HCT116 (cell line): ENCODE measurements at regions not wholly inside any gene's neighbourhood (a gene's known extent, or its start where the extent isn't known, plus 50 kb on each side); places are given as distances from the start of the nearest gene placed in this dataset.

Experiments
- EGR1 ChIP-seq: IDR thresholded peaks from 2 replicates; pipeline ENCODE4 v1.6.1; 2012; ENCODE audit warnings: low read depth
- EZH2 ChIP-seq: fragments of 200-600 bp; sonication (generic); IDR thresholded peaks from 2 replicates; pipeline ENCODE4 v1.6.1; 2017; ENCODE audit warnings: antibody characterized with exemption, mixed run types
- EZH2phosphoT487 ChIP-seq: fragments of 200-600 bp; IDR thresholded peaks from 2 replicates; pipeline ENCODE4 v1.6.1; 2018; ENCODE audit warnings: antibody characterized with exemption, borderline replicate concordance
- FOSL1 ChIP-seq: IDR thresholded peaks from 2 replicates; pipeline ENCODE4 v1.6.1; 2012; ENCODE audit warnings: low read depth
- POLR2A ChIP-seq: IDR thresholded peaks from 2 replicates; pipeline ENCODE4 v1.7.0; 2011; ENCODE audit warnings: borderline replicate concordance; ENCODE audit not compliant: insufficient read depth, insufficient read length; ENCODE audit errors: extremely low read depth
- POLR2AphosphoS5 ChIP-seq: IDR thresholded peaks from 2 replicates; pipeline ENCODE4 v1.6.1; 2011; ENCODE audit warnings: mild to moderate bottlenecking, low read depth, low read length, moderate library complexity
- RAD21 ChIP-seq: IDR thresholded peaks from 2 replicates; pipeline ENCODE4 v1.6.1; 2012; ENCODE audit warnings: low read depth, mild to moderate bottlenecking
- YY1 ChIP-seq: IDR thresholded peaks from 2 replicates; pipeline ENCODE4 v1.6.1; 2011; ENCODE audit warnings: low read length, low read depth, moderate library complexity, mild to moderate bottlenecking; ENCODE audit not compliant: insufficient replicate concordance; ENCODE audit errors: extremely low read depth
- ZFX ChIP-seq: fragments of 450-650 bp; IDR thresholded peaks from 2 replicates; pipeline ENCODE4 v1.6.1; 2017
- ZNF274 ChIP-seq: fragments of 200-500 bp; sonication (Bioruptor generic); IDR thresholded peaks from 2 replicates; pipeline ENCODE4 v1.6.1; 2014; ENCODE audit warnings: mild to moderate bottlenecking, low read depth, low read length, inconsistent platforms
- TF ChIP-seq, protein P1 (sequence below), 3 experiments: fragments of 200-600 bp in 1 of 3; sonication (generic) in 1 of 3; IDR thresholded peaks in 2 of 3; conservative IDR thresholded peaks in 1 of 3; 2 replicates each; pipeline ENCODE4 v1.5.1; 2012 to 2017; ENCODE audit warnings: low read depth in 2 of 3, low read length in 2 of 3, antibody characterized with exemption in 1 of 3, borderline replicate concordance in 1 of 3, control low read depth in 1 of 3, mild to moderate bottlenecking in 1 of 3, mixed read lengths in 1 of 3, mixed run types in 1 of 3, moderate library complexity in 1 of 3; ENCODE audit not compliant: insufficient read depth in 1 of 3
- TF ChIP-seq, protein P2 (sequence below): IDR thresholded peaks from 2 replicates; pipeline ENCODE4 v1.6.1; 2012
- TF ChIP-seq, protein P3 (sequence below): IDR thresholded peaks from 2 replicates; pipeline ENCODE4 v1.6.1; 2012; ENCODE audit warnings: low read depth

DNA sequence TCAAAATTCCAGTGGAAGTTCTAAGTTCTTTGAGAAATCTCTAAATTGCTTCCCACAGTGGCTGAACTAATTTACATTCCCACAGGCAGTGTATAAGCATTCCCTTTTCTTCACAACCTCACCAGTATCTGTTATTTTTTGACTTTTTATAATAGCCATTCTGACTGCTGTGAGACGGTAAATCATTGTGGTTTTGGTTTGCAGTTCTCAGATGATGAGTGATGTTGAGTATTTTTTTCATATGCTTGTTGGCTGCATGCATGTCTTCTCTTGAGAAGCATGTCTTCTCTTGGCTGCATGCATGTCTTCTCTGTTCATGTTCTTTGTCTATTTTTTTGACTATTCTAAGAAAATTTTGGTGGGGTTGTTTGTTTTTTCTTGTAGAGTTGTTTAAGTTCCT, 499.6 kb upstream of the CCDC54 start:
- TF ChIP-seq POLR2A, result no peak
- TF ChIP-seq, protein P1, sequence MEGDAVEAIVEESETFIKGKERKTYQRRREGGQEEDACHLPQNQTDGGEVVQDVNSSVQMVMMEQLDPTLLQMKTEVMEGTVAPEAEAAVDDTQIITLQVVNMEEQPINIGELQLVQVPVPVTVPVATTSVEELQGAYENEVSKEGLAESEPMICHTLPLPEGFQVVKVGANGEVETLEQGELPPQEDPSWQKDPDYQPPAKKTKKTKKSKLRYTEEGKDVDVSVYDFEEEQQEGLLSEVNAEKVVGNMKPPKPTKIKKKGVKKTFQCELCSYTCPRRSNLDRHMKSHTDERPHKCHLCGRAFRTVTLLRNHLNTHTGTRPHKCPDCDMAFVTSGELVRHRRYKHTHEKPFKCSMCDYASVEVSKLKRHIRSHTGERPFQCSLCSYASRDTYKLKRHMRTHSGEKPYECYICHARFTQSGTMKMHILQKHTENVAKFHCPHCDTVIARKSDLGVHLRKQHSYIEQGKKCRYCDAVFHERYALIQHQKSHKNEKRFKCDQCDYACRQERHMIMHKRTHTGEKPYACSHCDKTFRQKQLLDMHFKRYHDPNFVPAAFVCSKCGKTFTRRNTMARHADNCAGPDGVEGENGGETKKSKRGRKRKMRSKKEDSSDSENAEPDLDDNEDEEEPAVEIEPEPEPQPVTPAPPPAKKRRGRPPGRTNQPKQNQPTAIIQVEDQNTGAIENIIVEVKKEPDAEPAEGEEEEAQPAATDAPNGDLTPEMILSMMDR (IDR thresholded peaks at IDR 0.05 in 2 of 3, conservative IDR thresholded peaks at IDR 0.05 in 1 of 3; ENCODE audit: borderline replicate concordance in 1 of 3, insufficient read depth in 1 of 3, low read depth in 2 of 3, low read length in 2 of 3), result no peak
- no peak for TF ChIP-seq EGR1
- TF ChIP-seq, protein P2, sequence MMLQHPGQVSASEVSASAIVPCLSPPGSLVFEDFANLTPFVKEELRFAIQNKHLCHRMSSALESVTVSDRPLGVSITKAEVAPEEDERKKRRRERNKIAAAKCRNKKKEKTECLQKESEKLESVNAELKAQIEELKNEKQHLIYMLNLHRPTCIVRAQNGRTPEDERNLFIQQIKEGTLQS, result no peak
- TF ChIP-seq POLR2AphosphoS5, result no peak
- TF ChIP-seq EZH2, result no peak
- no peak for TF ChIP-seq ZNF274
- no peak for TF ChIP-seq YY1
- TF ChIP-seq FOSL1, result no peak
- TF ChIP-seq, protein P3, sequence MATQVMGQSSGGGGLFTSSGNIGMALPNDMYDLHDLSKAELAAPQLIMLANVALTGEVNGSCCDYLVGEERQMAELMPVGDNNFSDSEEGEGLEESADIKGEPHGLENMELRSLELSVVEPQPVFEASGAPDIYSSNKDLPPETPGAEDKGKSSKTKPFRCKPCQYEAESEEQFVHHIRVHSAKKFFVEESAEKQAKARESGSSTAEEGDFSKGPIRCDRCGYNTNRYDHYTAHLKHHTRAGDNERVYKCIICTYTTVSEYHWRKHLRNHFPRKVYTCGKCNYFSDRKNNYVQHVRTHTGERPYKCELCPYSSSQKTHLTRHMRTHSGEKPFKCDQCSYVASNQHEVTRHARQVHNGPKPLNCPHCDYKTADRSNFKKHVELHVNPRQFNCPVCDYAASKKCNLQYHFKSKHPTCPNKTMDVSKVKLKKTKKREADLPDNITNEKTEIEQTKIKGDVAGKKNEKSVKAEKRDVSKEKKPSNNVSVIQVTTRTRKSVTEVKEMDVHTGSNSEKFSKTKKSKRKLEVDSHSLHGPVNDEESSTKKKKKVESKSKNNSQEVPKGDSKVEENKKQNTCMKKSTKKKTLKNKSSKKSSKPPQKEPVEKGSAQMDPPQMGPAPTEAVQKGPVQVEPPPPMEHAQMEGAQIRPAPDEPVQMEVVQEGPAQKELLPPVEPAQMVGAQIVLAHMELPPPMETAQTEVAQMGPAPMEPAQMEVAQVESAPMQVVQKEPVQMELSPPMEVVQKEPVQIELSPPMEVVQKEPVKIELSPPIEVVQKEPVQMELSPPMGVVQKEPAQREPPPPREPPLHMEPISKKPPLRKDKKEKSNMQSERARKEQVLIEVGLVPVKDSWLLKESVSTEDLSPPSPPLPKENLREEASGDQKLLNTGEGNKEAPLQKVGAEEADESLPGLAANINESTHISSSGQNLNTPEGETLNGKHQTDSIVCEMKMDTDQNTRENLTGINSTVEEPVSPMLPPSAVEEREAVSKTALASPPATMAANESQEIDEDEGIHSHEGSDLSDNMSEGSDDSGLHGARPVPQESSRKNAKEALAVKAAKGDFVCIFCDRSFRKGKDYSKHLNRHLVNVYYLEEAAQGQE, result no peak
- no peak for TF ChIP-seq RAD21
- no peak for TF ChIP-seq EZH2phosphoT487
- no peak for TF ChIP-seq ZFX
